Neural cell (in vitro differentiated cells): ENCODE measurements at regions not wholly inside any gene's neighbourhood (a gene's known extent, or its start where the extent isn't known, plus 50 kb on each side); places are given as distances from the start of the nearest gene placed in this dataset.

ENCODE experiments used
- H2AFZ ChIP-seq: fragments of 200-600, 300-800 bp; sonication (generic), shearing (Covaris generic); 2 replicates; pipeline ENCODE4 v1.6.0; 2014; ENCODE audit warnings: low read depth, mild to moderate bottlenecking, antibody characterized with exemption, low read length, moderate library complexity
- H3F3A ChIP-seq: fragments of 200-600 bp; shearing (Covaris generic); 2 replicates; pipeline ENCODE4 v1.6.1; 2016; ENCODE audit warnings: mild to moderate bottlenecking, moderate library complexity, mixed read lengths, antibody characterized with exemption, low read length; ENCODE audit not compliant: insufficient read depth, poor library complexity, severe bottlenecking
- H3K27ac ChIP-seq: fragments of 200-600, 300-800 bp; sonication (generic), shearing (Covaris generic); 2 replicates; pipeline ENCODE4 v1.5.1; 2014; ENCODE audit warnings: mild to moderate bottlenecking, low read length, moderate library complexity
- H3K27me3 ChIP-seq: fragments of 300-800, 200-600 bp; sonication (generic), shearing (Covaris generic); 2 replicates; pipeline ENCODE4 v1.6.0; 2014; ENCODE audit warnings: mild to moderate bottlenecking, low read depth, low read length, moderate library complexity; ENCODE audit not compliant: insufficient read depth
- H3K36me3 ChIP-seq: fragments of 300-800, 200-600 bp; sonication (generic), shearing (Covaris generic); 2 replicates; pipeline ENCODE4 v1.5.1; 2014; ENCODE audit warnings: mild to moderate bottlenecking, antibody characterized with exemption, low read length, moderate library complexity; ENCODE audit not compliant: insufficient read depth
- H3K4me2 ChIP-seq: fragments of 300-800, 200-600 bp; sonication (generic), shearing (Covaris generic); 2 replicates; pipeline ENCODE4 v1.6.0; 2014; ENCODE audit warnings: mild to moderate bottlenecking, low read length
- H3K4me3 ChIP-seq: fragments of 300-800, 200-600 bp; sonication (generic), shearing (Covaris generic); 2 replicates; pipeline ENCODE4 v1.5.1; 2014; ENCODE audit warnings: mild to moderate bottlenecking, low read length, moderate library complexity
- H3K79me2 ChIP-seq: fragments of 200-600 bp; shearing (Covaris generic); replicated peaks from 2 replicates; pipeline ENCODE4 v1.6.0; 2014; ENCODE audit warnings: mild to moderate bottlenecking, low read length, moderate library complexity; ENCODE audit not compliant: insufficient read depth
- H3K9ac ChIP-seq: fragments of 300-800, 200-600 bp; sonication (generic), shearing (Covaris generic); 2 replicates; pipeline ENCODE4 v1.6.1; 2016; ENCODE audit warnings: mild to moderate bottlenecking, low read length, mixed read lengths
- H3K9me2 ChIP-seq: fragments of 200-600 bp; shearing (Covaris generic); 2 replicates; pipeline ENCODE4 v1.6.1; 2016; ENCODE audit warnings: mild to moderate bottlenecking, low read length, mixed read lengths; ENCODE audit not compliant: insufficient read depth
- H3K9me3 ChIP-seq: fragments of 200-600, 300-800 bp; sonication (generic), shearing (Covaris generic); 2 replicates; pipeline ENCODE4 v1.6.1; 2016; ENCODE audit warnings: mild to moderate bottlenecking, mixed run types, low read length, moderate library complexity, mixed read lengths
- H4K20me1 ChIP-seq: fragments of 200-600 bp; shearing (Covaris generic); 2 replicates; pipeline ENCODE4 v1.6.1; 2016; ENCODE audit warnings: mild to moderate bottlenecking, mixed run types; ENCODE audit not compliant: insufficient read depth
- EP300 ChIP-seq: fragments of 450-650 bp; conservative IDR thresholded peaks from 2 replicates; pipeline ENCODE4 v1.6.1; 2014; ENCODE audit warnings: antibody characterized with exemption, mild to moderate bottlenecking, moderate library complexity; ENCODE audit not compliant: poor library complexity, severe bottlenecking
- EZH2 ChIP-seq: fragments of 200-600, 300-800 bp; shearing (Covaris generic), sonication (generic); IDR thresholded peaks from 2 replicates; pipeline ENCODE4 v1.6.1; 2014; ENCODE audit warnings: antibody characterized with exemption, low read length, borderline replicate concordance, mild to moderate bottlenecking; ENCODE audit not compliant: insufficient read depth, poor library complexity, severe bottlenecking
- MXI1 ChIP-seq: fragments of 450-650 bp; conservative IDR thresholded peaks from 2 replicates; pipeline ENCODE4 v1.6.1; 2014; ENCODE audit warnings: antibody characterized with exemption, mild to moderate bottlenecking; ENCODE audit not compliant: poor library complexity, severe bottlenecking
- POLR2AphosphoS5 ChIP-seq: IDR thresholded peaks from 2 replicates; pipeline ENCODE4 v1.6.1; 2012
- RAD21 ChIP-seq: fragments of 450-650 bp; conservative IDR thresholded peaks from 2 replicates; pipeline ENCODE4 v1.6.1; 2014; ENCODE audit warnings: antibody characterized with exemption, mild to moderate bottlenecking, moderate library complexity
- SMC3 ChIP-seq: fragments of 450-650 bp; conservative IDR thresholded peaks from 2 replicates; pipeline ENCODE4 v1.6.1; 2014; ENCODE audit warnings: antibody characterized with exemption, mild to moderate bottlenecking, moderate library complexity; ENCODE audit not compliant: poor library complexity
- TAF1 ChIP-seq: IDR thresholded peaks from 2 replicates; pipeline ENCODE4 v1.6.1; 2012; ENCODE audit warnings: low read depth
- TF ChIP-seq, protein P1 (sequence below): IDR thresholded peaks from 2 replicates; pipeline ENCODE4 v1.6.1; 2012; ENCODE audit warnings: borderline replicate concordance
- TF ChIP-seq, protein P2 (sequence below): fragments of 450-650 bp; IDR thresholded peaks from 2 replicates; pipeline ENCODE4 v1.5.1; 2014; ENCODE audit warnings: antibody characterized with exemption, mild to moderate bottlenecking, moderate library complexity; ENCODE audit not compliant: poor library complexity, severe bottlenecking

DNA sequence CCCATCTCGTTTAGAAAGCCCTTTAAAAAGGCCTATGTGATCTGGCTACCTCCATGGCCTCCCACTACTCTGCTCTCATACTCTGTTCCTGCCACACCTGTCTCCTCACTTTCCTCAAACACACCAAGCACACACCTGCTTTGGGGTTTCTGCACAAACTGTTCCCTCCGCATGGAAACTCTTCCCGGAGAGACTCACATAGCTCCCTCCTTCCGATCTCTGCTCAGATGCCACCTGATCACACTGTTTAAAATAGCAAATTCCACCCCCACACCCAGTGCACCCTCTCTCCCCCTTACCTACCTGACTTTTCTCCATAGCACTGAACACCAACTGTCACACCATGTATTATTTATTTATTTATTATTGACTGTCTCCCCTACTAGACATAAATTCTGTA is 84.0 kb upstream of the NR4A3 start:
- H3K36me3 ChIP-seq = no peaks in the 10 kb centered on the region
- H3F3A ChIP-seq = peaks cover 3% of the 10 kb centered on the region
- no peaks in the 10 kb centered on the region for H3K79me2 ChIP-seq
- no peaks in the 10 kb centered on the region for H3K9me2 ChIP-seq
- no peaks in the 10 kb centered on the region for H3K9me3 ChIP-seq
- no peak overlapping the region for H3K27ac ChIP-seq
- no peak overlapping the region for H2AFZ ChIP-seq
- H4K20me1 ChIP-seq = no peaks in the 10 kb centered on the region
- no peak overlapping the region for H3K4me2 ChIP-seq
- no peak overlapping the region for H3K9ac ChIP-seq
- H3K4me3 ChIP-seq = no peak overlapping the region
- H3K27me3 ChIP-seq = no peaks in the 10 kb centered on the region
- TF ChIP-seq, protein P1, sequence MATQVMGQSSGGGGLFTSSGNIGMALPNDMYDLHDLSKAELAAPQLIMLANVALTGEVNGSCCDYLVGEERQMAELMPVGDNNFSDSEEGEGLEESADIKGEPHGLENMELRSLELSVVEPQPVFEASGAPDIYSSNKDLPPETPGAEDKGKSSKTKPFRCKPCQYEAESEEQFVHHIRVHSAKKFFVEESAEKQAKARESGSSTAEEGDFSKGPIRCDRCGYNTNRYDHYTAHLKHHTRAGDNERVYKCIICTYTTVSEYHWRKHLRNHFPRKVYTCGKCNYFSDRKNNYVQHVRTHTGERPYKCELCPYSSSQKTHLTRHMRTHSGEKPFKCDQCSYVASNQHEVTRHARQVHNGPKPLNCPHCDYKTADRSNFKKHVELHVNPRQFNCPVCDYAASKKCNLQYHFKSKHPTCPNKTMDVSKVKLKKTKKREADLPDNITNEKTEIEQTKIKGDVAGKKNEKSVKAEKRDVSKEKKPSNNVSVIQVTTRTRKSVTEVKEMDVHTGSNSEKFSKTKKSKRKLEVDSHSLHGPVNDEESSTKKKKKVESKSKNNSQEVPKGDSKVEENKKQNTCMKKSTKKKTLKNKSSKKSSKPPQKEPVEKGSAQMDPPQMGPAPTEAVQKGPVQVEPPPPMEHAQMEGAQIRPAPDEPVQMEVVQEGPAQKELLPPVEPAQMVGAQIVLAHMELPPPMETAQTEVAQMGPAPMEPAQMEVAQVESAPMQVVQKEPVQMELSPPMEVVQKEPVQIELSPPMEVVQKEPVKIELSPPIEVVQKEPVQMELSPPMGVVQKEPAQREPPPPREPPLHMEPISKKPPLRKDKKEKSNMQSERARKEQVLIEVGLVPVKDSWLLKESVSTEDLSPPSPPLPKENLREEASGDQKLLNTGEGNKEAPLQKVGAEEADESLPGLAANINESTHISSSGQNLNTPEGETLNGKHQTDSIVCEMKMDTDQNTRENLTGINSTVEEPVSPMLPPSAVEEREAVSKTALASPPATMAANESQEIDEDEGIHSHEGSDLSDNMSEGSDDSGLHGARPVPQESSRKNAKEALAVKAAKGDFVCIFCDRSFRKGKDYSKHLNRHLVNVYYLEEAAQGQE = no peak
- TF ChIP-seq MXI1 = no peak
- TF ChIP-seq RAD21 = no peak
- no peak for TF ChIP-seq EZH2
- TF ChIP-seq TAF1 = no peak
- TF ChIP-seq, protein P2, sequence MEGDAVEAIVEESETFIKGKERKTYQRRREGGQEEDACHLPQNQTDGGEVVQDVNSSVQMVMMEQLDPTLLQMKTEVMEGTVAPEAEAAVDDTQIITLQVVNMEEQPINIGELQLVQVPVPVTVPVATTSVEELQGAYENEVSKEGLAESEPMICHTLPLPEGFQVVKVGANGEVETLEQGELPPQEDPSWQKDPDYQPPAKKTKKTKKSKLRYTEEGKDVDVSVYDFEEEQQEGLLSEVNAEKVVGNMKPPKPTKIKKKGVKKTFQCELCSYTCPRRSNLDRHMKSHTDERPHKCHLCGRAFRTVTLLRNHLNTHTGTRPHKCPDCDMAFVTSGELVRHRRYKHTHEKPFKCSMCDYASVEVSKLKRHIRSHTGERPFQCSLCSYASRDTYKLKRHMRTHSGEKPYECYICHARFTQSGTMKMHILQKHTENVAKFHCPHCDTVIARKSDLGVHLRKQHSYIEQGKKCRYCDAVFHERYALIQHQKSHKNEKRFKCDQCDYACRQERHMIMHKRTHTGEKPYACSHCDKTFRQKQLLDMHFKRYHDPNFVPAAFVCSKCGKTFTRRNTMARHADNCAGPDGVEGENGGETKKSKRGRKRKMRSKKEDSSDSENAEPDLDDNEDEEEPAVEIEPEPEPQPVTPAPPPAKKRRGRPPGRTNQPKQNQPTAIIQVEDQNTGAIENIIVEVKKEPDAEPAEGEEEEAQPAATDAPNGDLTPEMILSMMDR = no peak
- TF ChIP-seq SMC3 = no peak
- no peak for TF ChIP-seq EP300
- TF ChIP-seq POLR2AphosphoS5 = no peak

DNA sequence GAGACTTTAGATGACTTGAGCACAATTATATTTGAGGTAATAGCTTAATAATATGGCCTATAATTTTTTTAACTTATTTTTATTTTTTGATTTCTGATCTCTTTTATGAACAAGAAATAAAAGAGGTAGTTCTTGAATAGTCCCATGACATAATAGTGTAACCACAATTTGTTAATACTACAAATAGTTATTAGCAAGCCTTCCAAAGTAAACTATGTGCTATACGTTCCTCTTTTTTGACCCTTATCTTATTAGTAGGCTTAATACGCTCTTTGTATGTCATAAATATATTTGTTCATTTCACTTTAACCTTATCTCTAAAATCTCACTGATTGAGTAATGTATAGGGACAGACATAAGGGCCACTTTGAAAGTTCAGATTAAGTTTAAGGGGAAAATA is 78.7 kb upstream of the NR4A3 start:
- no peak overlapping the region for H2AFZ ChIP-seq
- H3K27ac ChIP-seq = peak overlapping the region; percentile 94
- peaks cover 14% of the 10 kb centered on the region for H3F3A ChIP-seq
- H3K9ac ChIP-seq = peak overlapping the region; percentile 37
- H3K36me3 ChIP-seq = no peaks in the 10 kb centered on the region
- peak overlapping the region; percentile 21 for H3K4me2 ChIP-seq
- TF ChIP-seq, protein P2 = no peak
- TF ChIP-seq SMC3 (no peak), MXI1 (no peak), EP300 (no peak), POLR2AphosphoS5 (no peak), RAD21 (no peak), TAF1 (no peak), EZH2 (no peak)
- TF ChIP-seq, protein P1 = no peak
- H3K4me3 ChIP-seq = peak overlapping the region; percentile 36
- no peaks in the 10 kb centered on the region for H3K9me2 ChIP-seq
- no peaks in the 10 kb centered on the region for H3K79me2 ChIP-seq
- H4K20me1 ChIP-seq = no peaks in the 10 kb centered on the region
- no peaks in the 10 kb centered on the region for H3K27me3 ChIP-seq
- H3K9me3 ChIP-seq = no peaks in the 10 kb centered on the region
